GM12878 (cell line): ENCODE measurements at regions not wholly inside any gene's neighbourhood (a gene's known extent, or its start where the extent isn't known, plus 50 kb on each side); places are given as distances from the start of the nearest gene placed in this dataset.

Source experiments
- CBX5 ChIP-seq: sonication (generic); IDR thresholded peaks from 2 replicates; pipeline ENCODE4 v1.6.1; 2016; ENCODE audit warnings: low read depth, moderate library complexity, mild to moderate bottlenecking, inconsistent platforms
- CEBPB ChIP-seq, 2 experiments: fragments of 150-350 bp in 1 of 2; IDR thresholded peaks; 2 replicates each; pipeline ENCODE4 v1.6.1; 2012 to 2014; ENCODE audit warnings: low read depth in 2 of 2, low read length in 2 of 2, borderline replicate concordance in 1 of 2, inconsistent platforms in 1 of 2
- NRF1 ChIP-seq: conservative IDR thresholded peaks from 2 replicates; pipeline ENCODE4 v1.6.1; 2011; ENCODE audit warnings: mild to moderate bottlenecking, low read depth, low read length, improper control_type of control experiment
- PKNOX1 ChIP-seq: fragments of 450-650 bp; IDR thresholded peaks from 2 replicates; pipeline ENCODE4 v1.6.1; 2016; ENCODE audit warnings: mild to moderate bottlenecking
- POLR2A ChIP-seq: IDR thresholded peaks from 2 replicates; pipeline ENCODE4 v1.6.1; 2011; ENCODE audit warnings: low read depth, mild to moderate bottlenecking, low read length
- POLR2AphosphoS2 ChIP-seq: IDR thresholded peaks from 2 replicates; pipeline ENCODE4 v1.6.1; 2011; ENCODE audit warnings: low read depth, mild to moderate bottlenecking, low read length, improper control_type of control experiment, moderate library complexity
- SIN3A ChIP-seq: IDR thresholded peaks from 2 replicates; pipeline ENCODE4 v1.6.1; 2012; ENCODE audit warnings: low read depth, low read length, improper control_type of control experiment
- SIX5 ChIP-seq: IDR thresholded peaks from 2 replicates; pipeline ENCODE4 v1.6.1; 2011; ENCODE audit warnings: mild to moderate bottlenecking, low read depth, low read length, moderate library complexity; ENCODE audit not compliant: severe bottlenecking
- ZBTB33 ChIP-seq: fragments of 450-650 bp; IDR thresholded peaks from 2 replicates; pipeline ENCODE4 v1.6.1; 2017; ENCODE audit warnings: mild to moderate bottlenecking
- ZBTB40 ChIP-seq: fragments of 450-650 bp; IDR thresholded peaks from 2 replicates; pipeline ENCODE4 v1.6.1; 2016; ENCODE audit warnings: mild to moderate bottlenecking, moderate library complexity, borderline replicate concordance
- ZSCAN29 ChIP-seq: fragments of 450-650 bp; IDR thresholded peaks from 2 replicates; pipeline ENCODE4 v1.6.1; 2017; ENCODE audit warnings: mild to moderate bottlenecking, moderate library complexity
- TF ChIP-seq, protein P1 (sequence below), 3 experiments: IDR thresholded peaks in 2 of 3; conservative IDR thresholded peaks in 1 of 3; 2 replicates each; pipeline ENCODE4 v1.5.1; 2011; ENCODE audit warnings: low read depth in 3 of 3, low read length in 3 of 3, mild to moderate bottlenecking in 3 of 3, control low read depth in 2 of 3, moderate library complexity in 2 of 3, inconsistent platforms in 1 of 3, mixed read lengths in 1 of 3; ENCODE audit not compliant: control insufficient read depth in 2 of 3, insufficient read depth in 1 of 3; ENCODE audit errors: extremely low read depth in 1 of 3

- no peak for TF ChIP-seq ZBTB33
- no peak for TF ChIP-seq CEBPB (IDR thresholded peaks at IDR 0.05; ENCODE audit: borderline replicate concordance in 1 of 2, low read depth in 2 of 2, low read length in 2 of 2)
- TF ChIP-seq, protein P1, sequence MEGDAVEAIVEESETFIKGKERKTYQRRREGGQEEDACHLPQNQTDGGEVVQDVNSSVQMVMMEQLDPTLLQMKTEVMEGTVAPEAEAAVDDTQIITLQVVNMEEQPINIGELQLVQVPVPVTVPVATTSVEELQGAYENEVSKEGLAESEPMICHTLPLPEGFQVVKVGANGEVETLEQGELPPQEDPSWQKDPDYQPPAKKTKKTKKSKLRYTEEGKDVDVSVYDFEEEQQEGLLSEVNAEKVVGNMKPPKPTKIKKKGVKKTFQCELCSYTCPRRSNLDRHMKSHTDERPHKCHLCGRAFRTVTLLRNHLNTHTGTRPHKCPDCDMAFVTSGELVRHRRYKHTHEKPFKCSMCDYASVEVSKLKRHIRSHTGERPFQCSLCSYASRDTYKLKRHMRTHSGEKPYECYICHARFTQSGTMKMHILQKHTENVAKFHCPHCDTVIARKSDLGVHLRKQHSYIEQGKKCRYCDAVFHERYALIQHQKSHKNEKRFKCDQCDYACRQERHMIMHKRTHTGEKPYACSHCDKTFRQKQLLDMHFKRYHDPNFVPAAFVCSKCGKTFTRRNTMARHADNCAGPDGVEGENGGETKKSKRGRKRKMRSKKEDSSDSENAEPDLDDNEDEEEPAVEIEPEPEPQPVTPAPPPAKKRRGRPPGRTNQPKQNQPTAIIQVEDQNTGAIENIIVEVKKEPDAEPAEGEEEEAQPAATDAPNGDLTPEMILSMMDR (IDR thresholded peaks at IDR 0.05 in 2 of 3, conservative IDR thresholded peaks at IDR 0.05 in 1 of 3; ENCODE audit: control insufficient read depth in 2 of 3, extremely low read depth in 1 of 3, insufficient read depth in 1 of 3, low read depth in 3 of 3, low read length in 3 of 3): no peak
- no peak for TF ChIP-seq POLR2AphosphoS2
- TF ChIP-seq CBX5: no peak
- no peak for TF ChIP-seq ZSCAN29
- no peak for TF ChIP-seq NRF1
- no peak for TF ChIP-seq PKNOX1
- TF ChIP-seq SIN3A: no peak
- TF ChIP-seq SIX5: no peak
- TF ChIP-seq POLR2A: no peak
- no peak for TF ChIP-seq ZBTB40
These were observed 914.9 kb downstream of the FSTL5 start for GRCh38 chr4:161248880-161249279.
